GM21619 (cell line): ENCODE measurements at regions not wholly inside any gene's neighbourhood (a gene's known extent, or its start where the extent isn't known, plus 50 kb on each side); places are given as distances from the start of the nearest gene placed in this dataset.
A peak's percentile ranks its signal among the peaks of the same experiment; 100 is the strongest.
"Not testable (repeated sequence)": the region's sequence is repeated elsewhere in the genome, so short reads cannot be mapped to it uniquely, and the experiment has no call there.

Experiments
- ATAC-seq: cut with Tn5 transposase; IDR thresholded peaks from one replicate; pipeline ENCODE4 v1.9.1; 2021; ENCODE audit not compliant: unreplicated experiment

DNA sequence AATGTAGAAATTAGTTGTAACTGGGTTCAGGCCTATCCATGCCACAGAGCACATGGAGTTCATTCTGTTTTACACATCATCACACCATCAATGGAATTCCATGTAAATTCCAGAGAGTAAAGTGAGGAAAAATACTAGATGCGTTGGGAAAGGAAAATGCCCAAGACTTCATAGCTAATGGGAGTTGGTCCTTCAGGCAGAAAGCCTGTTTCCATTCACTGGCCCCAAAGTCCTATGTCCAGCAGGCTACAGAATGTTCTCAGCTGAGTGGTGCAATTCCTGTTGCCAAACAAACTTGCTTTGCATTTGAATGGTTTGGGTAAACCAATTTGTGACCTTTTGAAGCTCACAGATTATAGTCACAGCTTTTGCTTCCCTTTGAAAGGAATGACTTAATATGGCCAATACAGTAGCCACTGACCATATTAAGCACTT lies 164.6 kb upstream of the PFN2 start:
- ATAC-seq, result no peak

DNA sequence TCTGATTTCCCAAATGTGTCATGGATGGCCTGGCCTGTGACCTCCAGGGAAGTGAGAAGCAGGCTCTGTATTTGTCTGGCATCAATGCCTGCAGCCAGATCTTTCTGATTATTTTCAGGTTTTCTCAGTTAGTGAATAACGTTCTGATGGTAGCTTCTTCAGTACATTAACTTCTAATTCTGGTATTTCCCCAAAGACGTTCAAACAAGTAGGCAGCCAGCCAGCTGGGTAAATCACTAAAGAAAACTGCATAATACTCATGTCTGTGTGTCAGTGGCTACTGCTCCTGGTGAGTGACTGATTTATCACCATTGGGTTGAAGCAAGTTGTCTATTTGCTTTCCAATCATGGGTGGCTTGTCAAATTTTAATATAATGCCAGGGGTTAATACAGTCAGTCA lies 162.6 kb upstream of the PFN2 start:
- no peak for ATAC-seq

DNA sequence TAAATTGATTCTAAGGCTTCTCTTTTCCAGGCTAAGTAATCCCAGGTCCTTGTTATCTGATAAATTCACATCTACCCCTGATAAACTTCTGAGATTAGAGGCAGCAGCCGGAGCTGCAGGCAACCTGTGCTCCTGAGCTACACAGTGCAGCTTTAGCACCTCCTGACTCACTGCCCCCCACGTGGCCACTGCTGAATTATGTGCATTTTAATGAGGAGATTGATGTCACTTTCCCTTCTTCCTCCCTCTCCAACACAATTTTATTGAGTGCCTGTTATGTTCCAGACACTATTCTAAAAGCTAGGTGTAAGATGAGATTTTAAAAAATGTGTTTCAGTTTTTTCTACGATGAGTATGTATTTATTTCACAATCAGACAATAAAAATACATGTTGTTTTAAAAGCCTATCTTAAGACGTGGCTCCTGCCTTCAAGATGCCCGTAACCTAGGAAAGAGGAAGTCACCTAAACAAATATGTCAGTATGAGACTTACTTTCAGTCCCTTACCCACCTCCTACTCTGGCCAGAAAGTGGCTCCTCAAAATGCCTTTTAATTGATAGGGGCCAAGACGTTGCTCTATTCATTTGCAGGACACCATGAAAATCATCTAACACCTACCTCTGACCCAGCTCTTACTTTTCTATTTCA lies 161.5 kb upstream of the PFN2 start:
- ATAC-seq, result peak; percentile 71

DNA sequence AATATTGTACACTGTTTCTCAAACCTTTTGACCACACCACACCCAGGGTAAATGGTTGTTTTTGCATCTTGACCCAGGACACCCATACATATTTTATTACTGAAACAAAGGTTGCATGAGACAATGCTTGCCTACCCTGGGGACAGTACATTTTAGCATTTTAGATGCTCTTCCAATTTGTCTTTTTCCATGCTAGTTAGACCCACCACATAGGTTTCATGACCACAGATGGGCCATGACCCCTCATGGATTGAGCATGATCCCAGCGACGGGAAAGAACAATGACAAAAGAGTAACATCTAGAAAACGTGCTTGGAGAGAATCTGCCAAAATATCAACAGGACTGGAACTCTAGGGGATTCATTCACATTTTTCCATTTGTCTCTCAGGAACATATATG lies 161.0 kb upstream of the PFN2 start:
- no peak for ATAC-seq

DNA sequence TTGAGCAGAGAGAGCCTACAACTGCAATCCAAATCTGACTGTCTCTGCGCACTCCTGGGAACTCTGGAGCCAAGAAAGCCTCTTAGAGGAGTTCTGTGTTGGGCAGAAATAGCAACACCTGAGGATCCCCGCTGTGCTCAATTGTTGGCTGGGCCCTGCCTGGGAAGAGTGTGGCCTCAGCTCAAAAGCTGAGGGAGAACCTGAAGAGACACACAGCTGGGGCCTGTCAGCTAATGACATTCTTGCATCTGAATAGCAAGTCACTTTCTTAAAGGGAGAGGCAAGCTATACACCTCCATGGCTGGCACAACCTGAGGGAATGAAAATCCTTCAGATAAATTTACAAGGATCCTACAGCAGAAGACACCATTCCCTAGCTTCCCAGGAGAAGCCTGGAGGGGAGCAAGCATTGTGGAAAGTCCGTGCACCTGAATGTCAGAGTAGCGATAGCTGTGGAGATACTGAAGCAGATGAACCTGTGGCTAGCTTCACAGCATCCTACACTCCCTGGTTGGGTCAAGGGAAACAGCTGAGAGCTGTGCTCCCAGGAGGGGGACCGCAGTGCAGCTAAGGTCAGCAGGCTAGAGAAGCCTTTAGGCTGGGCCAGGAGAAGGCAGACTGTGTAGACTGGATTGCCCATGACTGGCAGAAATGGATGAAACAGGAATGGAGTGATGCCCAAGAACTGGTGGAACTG lies 159.9 kb upstream of the PFN2 start:
- no peak for ATAC-seq

DNA sequence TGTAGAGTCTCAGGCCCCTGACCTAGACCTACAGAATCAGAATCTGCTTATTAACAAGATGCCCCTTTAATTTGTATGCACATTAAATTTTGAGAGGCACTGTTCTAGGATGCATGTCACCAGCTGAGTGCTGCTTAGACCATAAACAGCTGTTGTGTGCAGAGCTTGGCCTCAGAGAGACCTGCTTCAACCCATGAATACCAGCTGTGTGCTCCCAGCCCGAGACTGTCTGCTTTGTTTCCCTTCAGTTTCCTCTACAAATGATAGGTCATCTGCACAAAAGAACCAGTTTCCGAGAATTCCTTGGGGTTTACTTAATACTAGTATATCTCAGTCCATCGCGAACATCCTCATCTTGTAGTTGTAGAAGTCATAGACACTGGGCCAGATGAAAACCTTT lies 158.5 kb upstream of the PFN2 start:
- ATAC-seq, result no peak

DNA sequence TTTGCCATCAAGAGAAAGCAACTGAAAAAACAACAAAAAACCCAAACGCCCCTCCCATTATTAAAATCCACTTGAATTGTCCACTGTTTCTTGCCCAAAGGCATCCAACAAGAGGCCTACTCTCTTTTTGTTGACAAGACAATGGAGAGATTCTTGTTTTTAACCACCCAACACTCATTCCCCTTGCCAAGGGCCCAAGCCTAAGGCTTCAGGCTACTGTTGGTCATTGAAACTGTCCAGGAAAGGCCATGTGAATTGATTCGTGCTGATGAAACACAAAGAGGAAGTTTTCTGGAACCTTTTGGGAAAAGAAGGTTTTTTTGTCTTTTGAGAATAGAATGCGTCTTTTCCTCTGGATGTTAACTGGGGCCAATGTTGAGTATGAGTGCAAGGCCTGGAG lies 157.4 kb upstream of the PFN2 start:
- no peak for ATAC-seq

DNA sequence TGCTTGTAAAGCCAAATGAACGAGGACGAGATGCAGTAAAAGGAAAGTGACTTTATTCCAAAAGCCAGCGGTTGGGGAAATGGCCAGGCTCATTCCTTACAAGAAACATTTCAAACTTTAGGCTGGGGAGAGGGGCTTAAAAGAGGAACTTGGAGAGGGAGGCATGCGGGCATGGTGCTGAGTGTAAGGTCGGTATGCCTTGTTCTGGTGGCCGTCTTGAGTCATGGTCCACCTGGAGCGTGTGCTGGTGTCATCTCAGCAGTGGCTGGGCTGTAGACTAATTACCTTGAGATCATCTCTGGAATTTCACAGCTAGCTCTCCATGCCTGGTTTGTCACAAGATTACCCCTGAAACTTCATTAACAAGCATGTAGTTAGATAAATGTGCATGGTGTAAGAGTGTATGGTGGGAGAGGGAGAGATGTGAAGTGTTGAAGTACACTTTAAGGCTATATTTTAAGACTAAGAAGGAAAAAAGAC lies 156.4 kb upstream of the PFN2 start:
- no peak for ATAC-seq

DNA sequence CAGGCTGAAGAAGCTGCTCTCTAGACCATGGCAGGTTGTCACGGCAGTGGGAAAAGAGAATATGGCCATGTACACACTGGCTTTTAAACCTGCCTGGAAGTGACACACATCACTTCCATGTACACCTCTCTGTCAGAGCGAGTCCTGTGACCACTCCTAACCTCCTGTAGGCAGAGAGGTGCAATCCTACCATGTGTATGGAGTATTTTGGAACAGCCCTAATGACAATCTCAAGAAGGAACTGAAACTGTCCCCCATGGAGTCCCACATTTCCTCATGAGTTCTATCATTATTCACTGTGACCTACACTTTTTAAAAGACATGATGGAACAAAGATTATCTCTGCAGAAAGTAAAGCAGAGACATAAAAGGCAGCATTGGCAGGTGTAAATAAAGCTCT lies 153.4 kb upstream of the PFN2 start:
- no peak for ATAC-seq

DNA sequence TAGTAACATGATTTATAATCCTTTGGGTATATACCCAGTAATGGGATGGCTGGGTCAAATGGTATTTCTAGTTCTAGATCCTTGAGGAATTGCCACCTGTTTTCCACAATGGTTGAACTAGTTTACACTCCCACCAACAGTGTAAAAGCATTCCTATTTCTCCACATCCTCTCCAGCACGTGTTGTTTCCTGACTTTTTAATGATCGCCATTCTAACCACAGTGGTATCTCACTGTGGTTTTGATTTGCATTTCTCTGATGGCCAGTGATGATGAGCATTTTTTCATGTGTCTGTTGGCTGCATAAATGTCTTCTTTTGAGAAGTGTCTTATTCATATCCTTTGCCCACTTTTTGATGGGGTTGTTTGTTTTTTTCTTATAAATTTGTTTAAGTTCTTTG lies 152.6 kb upstream of the PFN2 start:
- ATAC-seq, result not testable (repeated sequence)

DNA sequence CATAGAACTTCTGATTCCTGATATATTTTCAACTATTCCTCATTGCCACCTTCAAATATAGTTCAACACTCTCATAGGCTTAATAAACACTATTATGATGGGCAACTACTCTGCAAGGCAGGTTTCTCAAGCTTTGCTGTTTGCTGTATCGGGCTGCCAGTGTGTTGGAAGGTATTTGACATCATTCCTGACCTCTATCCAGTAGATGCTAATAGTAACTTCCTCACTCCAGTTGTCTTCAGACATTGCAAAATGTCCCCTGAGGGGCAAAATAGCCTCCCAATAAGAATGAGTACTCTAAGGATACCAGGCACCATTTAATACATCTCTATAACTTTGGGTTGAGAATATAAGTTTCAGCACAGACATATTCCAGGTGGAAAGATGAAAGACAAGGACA lies 147.5 kb upstream of the PFN2 start:
- ATAC-seq, result no peak

DNA sequence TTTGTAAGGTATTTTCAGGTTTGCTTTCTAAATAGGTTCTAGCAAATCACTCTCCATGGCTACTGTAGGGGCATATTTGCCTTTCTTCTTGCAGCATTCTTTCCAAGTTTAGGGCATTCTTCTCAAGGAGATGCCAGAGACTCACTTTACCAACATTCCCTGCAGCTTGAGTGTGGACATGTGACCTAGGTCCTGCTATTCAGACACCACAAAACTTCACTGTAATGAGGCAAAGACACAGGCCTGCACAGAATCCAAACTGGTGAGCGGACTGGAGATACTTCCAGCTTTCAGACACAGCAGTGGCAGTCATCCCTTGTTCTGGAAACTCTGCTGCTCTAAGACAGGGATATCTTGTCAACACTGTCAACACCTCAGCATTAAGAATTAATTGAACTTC lies 146.4 kb upstream of the PFN2 start:
- ATAC-seq, result no peak

DNA sequence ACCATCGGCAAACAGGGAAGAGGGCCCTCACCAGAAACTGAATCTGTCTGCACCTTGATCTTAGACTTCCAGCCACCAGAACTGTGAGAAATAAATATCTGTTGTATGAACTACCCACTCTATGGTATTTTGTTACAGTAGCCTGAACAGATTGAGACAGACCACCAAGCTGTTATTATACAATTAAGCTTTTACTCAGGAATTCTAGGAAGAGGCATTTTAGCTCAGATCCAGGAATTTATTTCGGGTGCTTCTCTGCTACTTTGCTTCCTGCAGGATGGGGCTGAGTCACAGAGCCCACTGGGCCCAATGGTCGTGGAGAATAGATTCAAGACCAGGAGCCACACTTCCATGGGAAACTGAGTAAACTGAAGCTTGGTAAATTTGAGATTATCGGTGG lies 145.5 kb upstream of the PFN2 start:
- no peak for ATAC-seq

DNA sequence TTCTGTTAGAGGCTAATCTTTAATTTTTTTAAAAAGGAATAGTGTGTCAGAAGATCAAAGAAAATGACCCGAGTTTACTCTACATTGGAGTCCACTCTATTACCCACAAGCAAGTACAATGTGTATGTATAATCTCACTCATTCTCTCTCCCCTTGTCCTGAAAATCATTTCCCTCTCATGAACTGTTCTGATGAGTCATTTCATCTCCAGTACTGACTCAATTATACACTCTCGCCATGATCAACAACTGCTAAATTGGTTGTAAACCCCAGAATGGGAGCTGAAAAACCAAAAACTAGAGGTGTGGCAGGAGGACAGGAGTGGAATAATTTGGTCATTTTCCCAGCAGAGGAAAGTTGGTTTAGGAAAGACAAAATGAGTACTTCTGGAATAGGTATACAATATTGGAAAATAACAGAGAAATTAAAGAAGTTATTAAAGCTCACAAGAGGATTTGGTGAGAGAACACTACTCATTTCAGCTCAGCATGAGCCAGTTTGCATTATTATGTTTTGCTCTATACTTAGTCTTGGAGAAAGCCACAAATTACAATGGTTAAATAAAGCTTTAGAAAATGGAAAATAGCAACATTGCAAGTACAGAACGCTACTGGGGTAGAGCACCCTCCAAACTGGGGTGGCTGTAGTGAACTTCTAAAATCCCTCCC lies 144.3 kb upstream of the PFN2 start:
- ATAC-seq, result peak; percentile 87

DNA sequence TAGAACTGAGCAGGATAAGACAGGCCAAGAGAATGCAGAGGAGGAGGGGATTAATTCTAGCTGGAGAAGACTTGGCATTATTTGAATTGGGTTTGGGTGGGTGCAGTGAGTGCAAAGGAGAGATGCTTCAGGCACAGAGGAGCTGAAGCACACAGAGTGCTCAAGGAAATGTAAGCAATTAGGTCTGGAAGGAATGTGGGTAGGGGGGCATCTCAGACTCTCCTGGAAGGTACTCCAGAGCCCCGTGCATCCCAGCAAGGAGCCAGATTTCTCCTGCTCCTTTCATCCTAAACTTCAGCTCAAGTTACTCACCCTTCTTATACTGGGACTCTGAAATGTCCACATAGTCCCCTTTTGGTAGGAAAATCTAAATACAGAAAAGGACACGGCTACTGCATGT lies 143.6 kb upstream of the PFN2 start:
- no peak for ATAC-seq

DNA sequence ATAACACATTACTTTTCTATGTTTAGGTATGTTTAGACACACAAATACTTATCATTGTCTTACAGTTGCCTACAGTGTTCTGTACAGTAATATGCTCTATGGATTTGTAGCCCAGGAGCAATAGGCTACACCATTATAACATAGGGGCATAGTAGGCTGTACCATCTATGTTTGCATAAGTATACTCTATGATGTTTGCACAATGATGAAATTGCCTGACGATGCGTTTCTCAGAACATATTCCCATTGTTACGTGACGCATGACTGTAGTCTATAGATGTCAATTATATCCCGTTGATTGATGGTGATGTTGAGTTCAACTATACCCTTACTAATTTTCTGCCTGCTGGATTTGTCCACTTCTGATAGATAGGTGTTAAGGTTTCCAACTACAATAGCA lies 139.4 kb upstream of the PFN2 start:
- no peak for ATAC-seq

DNA sequence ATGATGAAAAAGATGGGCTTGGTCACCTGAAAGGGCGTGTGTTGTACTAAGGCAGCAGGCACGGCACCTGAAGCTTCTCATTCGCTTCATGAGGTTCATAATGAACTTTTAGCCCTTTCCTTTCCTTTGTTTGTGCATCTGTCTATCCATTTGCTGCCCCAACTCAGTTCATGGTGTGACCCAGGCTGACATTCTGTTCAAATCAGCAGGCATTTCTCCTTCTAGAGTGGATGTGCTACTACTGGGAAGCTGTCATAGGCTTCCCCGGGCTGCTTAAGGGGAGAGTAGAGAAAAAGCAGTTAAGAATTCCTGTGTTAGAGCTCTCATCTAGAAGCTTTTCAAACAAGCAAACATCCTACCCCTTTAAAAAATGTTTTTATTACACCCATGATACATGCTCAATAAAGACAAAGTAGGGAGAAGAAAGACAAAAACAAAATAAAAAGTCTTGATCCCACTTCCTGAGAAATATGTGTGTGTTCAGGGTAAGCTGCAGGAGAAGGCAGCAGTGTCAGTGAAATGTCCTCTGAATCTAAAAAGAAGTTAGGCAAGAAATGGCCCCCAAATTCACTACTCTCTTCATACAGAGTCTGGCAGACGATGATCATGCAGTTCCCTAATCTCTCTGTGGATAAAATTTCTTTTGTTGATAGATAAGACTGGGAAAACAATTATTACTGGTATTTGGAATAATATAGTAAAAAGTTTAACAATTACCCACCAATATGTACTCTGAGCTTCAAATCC lies 136.9 kb upstream of the PFN2 start:
- ATAC-seq, result no peak

DNA sequence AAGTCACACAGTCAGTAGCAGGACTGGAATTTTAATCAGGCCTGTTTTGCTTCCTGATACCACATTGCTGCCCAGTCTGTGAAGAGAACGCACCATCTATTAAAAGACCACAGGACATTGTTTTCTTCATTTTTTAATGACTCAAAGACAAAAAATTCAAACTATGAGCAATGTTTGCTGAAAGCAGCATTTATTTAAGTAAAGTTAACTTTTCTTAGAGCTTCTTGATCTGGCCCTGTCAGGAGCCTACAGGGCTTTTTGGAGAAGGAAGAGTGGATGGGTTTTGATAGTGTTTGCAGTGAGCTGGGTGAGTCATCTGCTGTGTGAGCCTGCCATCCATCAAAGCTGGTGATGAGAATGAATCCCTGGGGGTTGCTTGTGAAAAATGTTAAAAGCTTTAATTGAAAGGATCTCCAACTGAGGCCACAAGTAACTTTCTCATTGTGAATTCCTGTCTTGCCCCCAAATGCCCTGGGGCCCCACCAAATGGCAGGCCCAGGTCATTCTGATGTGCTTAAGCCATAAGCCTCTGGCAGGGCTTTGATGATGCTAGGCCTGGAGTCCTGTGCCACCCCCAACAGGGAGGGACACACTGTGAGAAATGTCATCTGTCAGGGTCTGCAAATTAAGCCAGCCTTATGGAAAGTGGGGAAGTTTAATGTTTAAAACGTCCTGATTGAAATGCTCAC lies 136.2 kb upstream of the PFN2 start:
- no peak for ATAC-seq

DNA sequence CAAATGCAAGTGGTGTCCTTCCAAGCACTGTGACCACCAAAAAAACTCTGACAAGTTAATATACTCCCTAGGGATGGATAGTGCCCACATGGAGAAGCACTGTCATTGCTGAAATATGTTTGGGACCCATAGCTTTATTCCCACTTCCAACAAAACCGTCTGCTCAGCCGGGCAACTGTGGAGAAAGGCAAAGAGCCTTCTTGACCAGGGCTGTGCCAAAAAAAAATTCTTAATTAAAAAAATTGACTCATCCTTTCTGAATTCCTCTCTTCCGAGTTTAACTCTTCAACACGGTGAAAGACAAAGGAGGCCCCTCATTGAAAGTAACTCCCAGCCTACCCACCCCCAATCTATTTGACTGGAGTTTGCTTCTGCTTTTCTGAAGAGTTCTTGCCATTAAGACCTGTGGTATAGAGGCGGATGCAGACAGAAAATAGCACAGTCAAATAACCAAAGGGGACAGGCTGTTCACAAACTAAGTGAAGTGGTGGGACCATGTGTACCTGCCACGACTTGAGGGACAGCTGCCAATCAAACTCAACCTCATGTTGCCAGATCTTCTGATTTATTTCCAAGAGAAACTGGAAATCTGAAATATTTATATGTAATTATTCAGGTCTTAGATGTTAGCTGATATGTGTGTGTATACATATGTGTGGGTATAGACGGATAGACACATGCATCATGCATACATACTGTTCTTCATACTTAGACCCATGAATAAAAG lies 135.4 kb upstream of the PFN2 start:
- ATAC-seq, result no peak

DNA sequence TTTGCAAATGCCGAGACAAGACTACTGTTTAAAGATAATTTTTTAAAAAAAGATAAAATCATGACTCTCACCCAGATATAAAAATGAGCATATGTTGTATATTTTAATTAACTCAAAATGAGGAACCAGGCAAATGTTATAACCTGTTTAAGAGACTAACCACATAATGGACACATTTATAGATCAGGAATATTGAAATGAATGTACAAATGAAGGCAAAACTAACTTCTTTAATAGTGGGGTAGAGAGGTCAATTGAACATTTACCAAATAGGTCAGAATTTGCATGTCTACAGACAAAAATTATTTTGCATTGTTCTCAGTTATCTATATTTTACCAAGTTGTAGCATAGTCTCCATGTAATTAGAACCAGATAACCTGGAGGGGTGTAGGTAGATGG lies 134.3 kb upstream of the PFN2 start:
- ATAC-seq, result no peak
